Dermis blood vessel endothelial cell (primary cell): ENCODE measurements at regions not wholly inside any gene's neighbourhood (a gene's known extent, or its start where the extent isn't known, plus 50 kb on each side); places are given as distances from the start of the nearest gene placed in this dataset.
"Not testable (repeated sequence)": the region's sequence is repeated elsewhere in the genome, so short reads cannot be mapped to it uniquely, and the experiment has no call there.

ENCODE experiments used
- DNase-seq: peaks from one replicate; pipeline ENCODE4 v3.0.0; 2010

GRCh38 chr7:120131096-120131839 lies 141.7 kb upstream of the KCND2 start:
- no peak for DNase-seq

- DNase-seq, result no peak
These were observed 134.5 kb upstream of the KCND2 start for GRCh38 chr7:120138497-120138896.

GRCh38 chr7:120156476-120156875 lies 116.5 kb upstream of the KCND2 start:
- DNase-seq, result no peak

- no peak for DNase-seq
These were observed 112.8 kb upstream of the KCND2 start for GRCh38 chr7:120160166-120160565.

- no peak for DNase-seq
These were observed 109.5 kb upstream of the KCND2 start for GRCh38 chr7:120163449-120163848.

- no peak for DNase-seq
These were observed 107.7 kb upstream of the KCND2 start for GRCh38 chr7:120165227-120165626.

GRCh38 chr7:120168066-120168465 lies 104.9 kb upstream of the KCND2 start:
- DNase-seq, result no peak

- no peak for DNase-seq
These were observed 102.8 kb upstream of the KCND2 start for GRCh38 chr7:120169996-120170783.

GRCh38 chr7:120170834-120171233 lies 102.1 kb upstream of the KCND2 start:
- no peak for DNase-seq

- DNase-seq, result no peak
These were observed 101.6 kb upstream of the KCND2 start for GRCh38 chr7:120171406-120171805.

- no peak for DNase-seq
These were observed 92.8 kb upstream of the KCND2 start for GRCh38 chr7:120180221-120180620.

- no peak for DNase-seq
These were observed 91.5 kb upstream of the KCND2 start for GRCh38 chr7:120181499-120181898.

- DNase-seq, result no peak
These were observed 88.1 kb upstream of the KCND2 start for GRCh38 chr7:120184866-120185265.

GRCh38 chr7:120185940-120186682 lies 86.9 kb upstream of the KCND2 start:
- DNase-seq, result no peak

- no peak for DNase-seq
These were observed 86.3 kb upstream of the KCND2 start for GRCh38 chr7:120186688-120187087.

GRCh38 chr7:120189623-120190022 lies 83.4 kb upstream of the KCND2 start:
- DNase-seq, result no peak

- no peak for DNase-seq
These were observed 82.9 kb upstream of the KCND2 start for GRCh38 chr7:120190109-120190508.

GRCh38 chr7:120190566-120190965 lies 82.4 kb upstream of the KCND2 start:
- DNase-seq, result no peak

- not testable (repeated sequence) for DNase-seq
These were observed 81.6 kb upstream of the KCND2 start for GRCh38 chr7:120191423-120191822.

GRCh38 chr7:120201290-120201689 lies 71.7 kb upstream of the KCND2 start:
- no peak for DNase-seq

GRCh38 chr7:120205101-120205500 lies 67.9 kb upstream of the KCND2 start:
- DNase-seq, result no peak

GRCh38 chr7:120207037-120207436 lies 65.9 kb upstream of the KCND2 start:
- DNase-seq, result no peak

GRCh38 chr7:120215654-120216053 lies 57.3 kb upstream of the KCND2 start:
- DNase-seq, result no peak

GRCh38 chr7:120216947-120217346 lies 56.0 kb upstream of the KCND2 start:
- DNase-seq, result no peak
